OCI-LY7 (cell line): ENCODE measurements at regions not wholly inside any gene's neighbourhood (a gene's known extent, or its start where the extent isn't known, plus 50 kb on each side); places are given as distances from the start of the nearest gene placed in this dataset.

Experiments used
- BruUV-seq: library from RNA; stranded (reverse); fragments of 400-500 nt; replicated peaks from 2 replicates; lab custom pipeline; 2021; lab: Mats Ljungman, UMichigan
- CTCF ChIA-PET: fragments of 300-600 bp; sonication (Branson Sonifier 250); formaldehyde crosslinking; loops from one replicate; lab custom pipeline; 2022; ENCODE audit warnings: antibody characterized with exemption; ENCODE audit not compliant: unreplicated experiment; lab: Charles Lee
- POLR2A ChIA-PET: fragments of 300-600 bp; sonication (Branson Sonifier 250); formaldehyde crosslinking; loops from one replicate; lab custom pipeline; 2022; ENCODE audit warnings: antibody characterized with exemption; lab: Charles Lee
- DNase-seq: peaks from one replicate; pipeline ENCODE4 v3.0.0-alpha.2; 2015; ENCODE audit warnings: low spot score
- H2AFZ ChIP-seq: fragments of 200-600 bp; sonication (generic), shearing (Covaris generic); 2 replicates; pipeline ENCODE4 v1.6.1; 2014; ENCODE audit warnings: mild to moderate bottlenecking, antibody characterized with exemption, low read length, moderate library complexity
- H3K27ac ChIP-seq: fragments of 200-600 bp; sonication (generic); 2 replicates; pipeline ENCODE4 v1.5.1; 2014; ENCODE audit warnings: mixed run types, low read depth, mild to moderate bottlenecking, moderate library complexity, low read length, inconsistent platforms; ENCODE audit not compliant: poor library complexity, severe bottlenecking
- H3K36me3 ChIP-seq: fragments of 200-600 bp; sonication (generic); 2 replicates; pipeline ENCODE4 v1.6.1; 2014; ENCODE audit warnings: mild to moderate bottlenecking, antibody characterized with exemption, low read length, moderate library complexity, mixed read lengths; ENCODE audit not compliant: insufficient read depth
- H3K4me1 ChIP-seq: fragments of 200-600 bp; sonication (generic); 2 replicates; pipeline ENCODE4 v1.5.1; 2014; ENCODE audit warnings: mild to moderate bottlenecking, low read length; ENCODE audit not compliant: insufficient read depth, poor library complexity, severe bottlenecking
- H3K4me2 ChIP-seq: fragments of 200-600 bp; sonication (generic); 2 replicates; pipeline ENCODE4 v1.6.1; 2014; ENCODE audit warnings: mild to moderate bottlenecking, low read length
- H3K4me3 ChIP-seq: fragments of 200-600 bp; sonication (generic); 2 replicates; pipeline ENCODE4 v1.5.1; 2014; ENCODE audit warnings: mild to moderate bottlenecking, low read depth, low read length; ENCODE audit not compliant: poor library complexity, severe bottlenecking
- H3K79me2 ChIP-seq: fragments of 200-600 bp; sonication (generic); 2 replicates; pipeline ENCODE4 v1.6.1; 2016; ENCODE audit warnings: low read depth, mild to moderate bottlenecking, low read length, moderate library complexity, mixed read lengths; ENCODE audit not compliant: insufficient read depth
- H3K9me2 ChIP-seq: fragments of 200-600 bp; sonication (generic); 2 replicates; pipeline ENCODE4 v1.6.1; 2016; ENCODE audit warnings: mild to moderate bottlenecking, low read length, mixed read lengths; ENCODE audit not compliant: insufficient read depth
- H3K9me3 ChIP-seq: fragments of 200-600 bp; sonication (generic); 2 replicates; pipeline ENCODE4 v1.6.1; 2014; ENCODE audit warnings: mild to moderate bottlenecking, mixed run types, low read length, mixed read lengths
- H4K20me1 ChIP-seq: fragments of 200-600 bp; sonication (generic); 2 replicates; pipeline ENCODE4 v1.6.1; 2014; ENCODE audit warnings: mild to moderate bottlenecking, antibody characterized with exemption, low read length, moderate library complexity, mixed read lengths; ENCODE audit not compliant: insufficient read depth
- EZH2phosphoT487 ChIP-seq: fragments of 200-600 bp; sonication (generic); IDR thresholded peaks from 2 replicates; pipeline ENCODE4 v1.6.1; 2018; ENCODE audit warnings: low read depth, borderline replicate concordance, mild to moderate bottlenecking, mixed run types, antibody characterized with exemption, low read length, moderate library complexity, mixed read lengths
- intact Hi-C: fragments of 100-400 bp; cut with micrococcal nuclease; formaldehyde crosslinking; loops from one replicate; pipeline ENCODE4 v1.10.0; 2022; ENCODE audit not compliant: unreplicated experiment
- TF ChIP-seq, protein P1 (sequence below): fragments of 200-600 bp; sonication (generic); conservative IDR thresholded peaks from 2 replicates; pipeline ENCODE4 v1.5.1; 2014; ENCODE audit warnings: mild to moderate bottlenecking, antibody characterized with exemption, low read length, moderate library complexity, mixed read lengths

- TF ChIP-seq, protein P1, sequence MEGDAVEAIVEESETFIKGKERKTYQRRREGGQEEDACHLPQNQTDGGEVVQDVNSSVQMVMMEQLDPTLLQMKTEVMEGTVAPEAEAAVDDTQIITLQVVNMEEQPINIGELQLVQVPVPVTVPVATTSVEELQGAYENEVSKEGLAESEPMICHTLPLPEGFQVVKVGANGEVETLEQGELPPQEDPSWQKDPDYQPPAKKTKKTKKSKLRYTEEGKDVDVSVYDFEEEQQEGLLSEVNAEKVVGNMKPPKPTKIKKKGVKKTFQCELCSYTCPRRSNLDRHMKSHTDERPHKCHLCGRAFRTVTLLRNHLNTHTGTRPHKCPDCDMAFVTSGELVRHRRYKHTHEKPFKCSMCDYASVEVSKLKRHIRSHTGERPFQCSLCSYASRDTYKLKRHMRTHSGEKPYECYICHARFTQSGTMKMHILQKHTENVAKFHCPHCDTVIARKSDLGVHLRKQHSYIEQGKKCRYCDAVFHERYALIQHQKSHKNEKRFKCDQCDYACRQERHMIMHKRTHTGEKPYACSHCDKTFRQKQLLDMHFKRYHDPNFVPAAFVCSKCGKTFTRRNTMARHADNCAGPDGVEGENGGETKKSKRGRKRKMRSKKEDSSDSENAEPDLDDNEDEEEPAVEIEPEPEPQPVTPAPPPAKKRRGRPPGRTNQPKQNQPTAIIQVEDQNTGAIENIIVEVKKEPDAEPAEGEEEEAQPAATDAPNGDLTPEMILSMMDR: no peak
- no peak for TF ChIP-seq EZH2phosphoT487
- POLR2A ChIA-PET: no interaction called here
- H3K4me1 ChIP-seq: no peaks in the 10 kb centered on the region
- no peak overlapping the region for H3K4me2 ChIP-seq
- H3K4me3 ChIP-seq: no peak overlapping the region
- DNase-seq: no peak
- CTCF ChIA-PET: no interaction called here
- H3K36me3 ChIP-seq: no peaks in the 10 kb centered on the region
- H3K9me3 ChIP-seq: no peaks in the 10 kb centered on the region
- no peaks in the 10 kb centered on the region for H4K20me1 ChIP-seq
- no peak overlapping the region for H3K27ac ChIP-seq
- no peak overlapping the region for H2AFZ ChIP-seq
- H3K9me2 ChIP-seq: no peaks in the 10 kb centered on the region
- no TSS peak for BruUV-seq
- intact Hi-C loops: no loop called here
- no peaks in the 10 kb centered on the region for H3K79me2 ChIP-seq
These were observed 486.6 kb downstream of the FAT4 start for GRCh38 chr4:125801373-125801772.

DNA sequence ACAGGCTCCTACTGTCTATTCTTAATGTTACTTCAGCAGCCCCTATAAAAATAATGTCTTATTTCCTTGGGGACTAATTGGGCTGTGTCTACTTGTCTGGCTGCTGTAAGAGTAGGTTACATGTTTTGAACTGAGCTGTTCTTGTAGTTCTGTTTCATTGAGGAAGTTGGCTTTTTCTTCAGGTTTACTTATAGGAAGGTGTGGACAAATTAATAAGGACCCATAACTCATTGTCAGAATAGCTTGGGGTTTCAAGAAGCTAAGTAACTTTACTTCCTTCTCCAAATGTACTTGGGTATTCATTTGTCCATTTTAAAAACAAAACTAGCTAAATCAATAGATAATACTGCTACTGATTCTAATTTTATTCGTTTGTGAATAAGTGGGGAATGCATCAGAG, 487.2 kb downstream of the FAT4 start:
- DNase-seq: no peak
- Histone ChIP-seq H3K79me2 (no peaks in the 10 kb centered on the region), H3K36me3 (no peaks in the 10 kb centered on the region), H2AFZ (no peak overlapping the region), H3K4me1 (no peaks in the 10 kb centered on the region), H3K4me2 (no peak overlapping the region), H3K9me3 (no peaks in the 10 kb centered on the region), H3K4me3 (no peak overlapping the region), H3K27ac (no peak overlapping the region), H3K9me2 (no peaks in the 10 kb centered on the region), H4K20me1 (no peaks in the 10 kb centered on the region)
- CTCF ChIA-PET: no interaction called here
- TF ChIP-seq EZH2phosphoT487: no peak
- TF ChIP-seq, protein P1: no peak
- intact Hi-C loops: no loop called here
- POLR2A ChIA-PET: interaction anchor here (0.8 kb wide), 1 partner anchor 10 kb away, joined by 3 read pairs; no protein-coding TSS in a partner anchor
- no TSS peak for BruUV-seq

DNA sequence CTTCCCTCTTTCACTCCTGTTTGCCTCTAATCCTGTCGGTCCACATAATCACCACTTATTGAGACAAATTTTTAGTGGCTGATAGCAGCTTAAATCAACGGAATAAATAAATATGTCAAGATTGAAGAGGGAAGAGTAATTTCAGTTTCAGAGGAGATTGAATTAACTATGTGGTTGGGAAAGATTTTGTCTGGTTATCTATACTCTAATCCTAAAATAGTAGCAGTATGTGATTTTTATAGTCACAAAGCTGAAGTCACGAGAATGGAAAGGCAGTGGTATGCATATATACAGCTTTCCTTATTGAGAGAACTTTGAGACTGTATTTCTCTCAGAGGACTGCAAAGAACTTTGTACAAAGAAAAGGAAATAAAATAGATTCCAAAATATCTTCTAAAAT, 493.3 kb downstream of the FAT4 start:
- no TSS peak for BruUV-seq
- TF ChIP-seq EZH2phosphoT487: no peak
- TF ChIP-seq, protein P1: no peak
- H3K27ac ChIP-seq: no peak overlapping the region

More for the DNA sequence above, 493.3 kb downstream of the FAT4 start:
- DNase-seq: no peak
- CTCF ChIA-PET: no interaction called here
- Histone ChIP-seq H3K9me2 (no peaks in the 10 kb centered on the region), H4K20me1 (no peaks in the 10 kb centered on the region), H3K79me2 (no peaks in the 10 kb centered on the region), H3K4me2 (no peak overlapping the region), H3K9me3 (0 out of 2 replicates have a peak, but pooled peaks cover 3% of the 10 kb centered on the region), H3K36me3 (no peaks in the 10 kb centered on the region), H3K4me1 (no peaks in the 10 kb centered on the region), H3K4me3 (no peak overlapping the region), H2AFZ (no peak overlapping the region)
- POLR2A ChIA-PET: no interaction called here
- intact Hi-C loops: no loop called here
